PC-3 (cell line): ENCODE measurements at regions not wholly inside any gene's neighbourhood (a gene's known extent, or its start where the extent isn't known, plus 50 kb on each side); places are given as distances from the start of the nearest gene placed in this dataset.

ENCODE experiments used
- CTCF ChIP-seq: fragments of 300-600 bp; sonication (generic); conservative IDR thresholded peaks from 2 replicates; pipeline ENCODE4 v1.5.1; 2017; ENCODE audit warnings: antibody characterized with exemption, low read depth, mild to moderate bottlenecking, low read length
- EZH2 ChIP-seq: fragments of 300-600 bp; sonication (generic); IDR thresholded peaks from one replicate; pipeline ENCODE4 v1.6.1; 2017; ENCODE audit warnings: antibody characterized with exemption, mild to moderate bottlenecking, low read length; ENCODE audit not compliant: unreplicated experiment
- EZH2phosphoT487 ChIP-seq: fragments of 300-600 bp; sonication (generic); IDR thresholded peaks from 2 replicates; pipeline ENCODE4 v1.6.1; 2018; ENCODE audit warnings: mild to moderate bottlenecking, antibody characterized with exemption, low read length, borderline replicate concordance

- no peak for TF ChIP-seq CTCF
- TF ChIP-seq EZH2phosphoT487 = no peak
- TF ChIP-seq EZH2 = no peak
Measured at GRCh38 chr15:70447928-70448698, 315.2 kb downstream of the UACA start.
